ENCODE measurements at regions not wholly inside any gene's neighbourhood (a gene's known extent, or its start where the extent isn't known, plus 50 kb on each side); places are given as distances from the start of the nearest gene placed in this dataset.
A peak's percentile ranks its signal among the peaks of the same experiment; 100 is the strongest.

- TF ChIP-seq CTCF (IDR thresholded peaks at IDR 0.05), result no peak
- Histone ChIP-seq H3K36me3 (ENCODE audit: control insufficient read depth, insufficient read depth, low read length) (no peaks in the 10 kb centered on the region), H3K27ac (no peak overlapping the region)
Observed at GRCh38 chr2:217706095-217706494, 296.7 kb downstream of the TNS1 start.

GRCh38 chr2:217705461-217705860 is 297.3 kb downstream of the TNS1 start:
- no peaks in the 10 kb centered on the region for H3K36me3 ChIP-seq (ENCODE audit: control insufficient read depth, insufficient read depth, low read length)
- H3K27me3 ChIP-seq (ENCODE audit: control insufficient read depth, insufficient read depth, low read length), result no peaks in the 10 kb centered on the region
- H3K4me3 ChIP-seq (ENCODE audit: low read depth, low read length), result no peak overlapping the region
- no peak overlapping the region for H2AFZ ChIP-seq
- no peak for TF ChIP-seq CTCF (IDR thresholded peaks at IDR 0.05)
- no peak overlapping the region for H3K27ac ChIP-seq
- no peaks in the 10 kb centered on the region for H3K9me3 ChIP-seq (ENCODE audit: control insufficient read depth, low read length)
- H3K9ac ChIP-seq, result no peak overlapping the region
- peaks cover 2% of the 10 kb centered on the region for H3K79me2 ChIP-seq
- H3K4me1 ChIP-seq, result peaks cover 39% of the 10 kb centered on the region
- no peak overlapping the region for H3K4me2 ChIP-seq (ENCODE audit: low read length)

More at GRCh38 chr2:217706095-217706494, 296.7 kb downstream of the TNS1 start:
- Histone ChIP-seq H2AFZ (no peak overlapping the region), H3K27me3 (ENCODE audit: control insufficient read depth, insufficient read depth, low read length) (no peaks in the 10 kb centered on the region), H3K4me1 (peaks cover 42% of the 10 kb centered on the region), H3K9me3 (ENCODE audit: control insufficient read depth, low read length) (no peaks in the 10 kb centered on the region), H3K4me3 (ENCODE audit: low read depth, low read length) (no peak overlapping the region), H3K79me2 (no peaks in the 10 kb centered on the region), H3K9ac (no peak overlapping the region), H3K4me2 (ENCODE audit: low read length) (no peak overlapping the region)

DNA sequence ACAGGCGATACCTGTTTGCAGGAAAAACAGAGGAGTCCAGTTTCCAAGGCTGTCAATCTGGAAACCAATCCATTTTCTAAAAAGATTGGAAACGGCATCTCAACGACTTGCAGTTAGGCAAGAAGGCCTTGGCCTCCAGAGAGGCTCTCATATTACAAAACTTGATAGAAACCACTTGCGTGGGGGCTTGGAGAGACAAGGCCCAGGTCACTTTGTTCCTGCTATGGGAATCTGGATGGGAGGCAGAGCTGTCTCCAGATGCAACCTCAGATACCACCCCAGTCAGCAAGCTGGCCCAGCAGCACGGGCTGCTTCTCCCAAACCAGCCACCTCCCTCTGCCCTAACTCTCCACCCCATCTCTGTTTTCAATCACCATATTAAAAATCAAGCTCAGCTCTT is 298.8 kb downstream of the TNS1 start:
- Histone ChIP-seq H3K79me2 (peaks cover 7% of the 10 kb centered on the region), H2AFZ (peak overlapping the region; percentile 18), H3K9ac (no peak overlapping the region), H3K36me3 (ENCODE audit: control insufficient read depth, insufficient read depth, low read length) (no peaks in the 10 kb centered on the region), H3K4me3 (ENCODE audit: low read depth, low read length) (no peak overlapping the region), H3K4me2 (ENCODE audit: low read length) (no peak overlapping the region), H3K27ac (peak overlapping the region; percentile 74), H3K27me3 (ENCODE audit: control insufficient read depth, insufficient read depth, low read length) (no peaks in the 10 kb centered on the region), H3K9me3 (ENCODE audit: control insufficient read depth, low read length) (no peaks in the 10 kb centered on the region), H3K4me1 (peaks cover 28% of the 10 kb centered on the region)
- TF ChIP-seq CTCF (IDR thresholded peaks at IDR 0.05), result no peak

DNA sequence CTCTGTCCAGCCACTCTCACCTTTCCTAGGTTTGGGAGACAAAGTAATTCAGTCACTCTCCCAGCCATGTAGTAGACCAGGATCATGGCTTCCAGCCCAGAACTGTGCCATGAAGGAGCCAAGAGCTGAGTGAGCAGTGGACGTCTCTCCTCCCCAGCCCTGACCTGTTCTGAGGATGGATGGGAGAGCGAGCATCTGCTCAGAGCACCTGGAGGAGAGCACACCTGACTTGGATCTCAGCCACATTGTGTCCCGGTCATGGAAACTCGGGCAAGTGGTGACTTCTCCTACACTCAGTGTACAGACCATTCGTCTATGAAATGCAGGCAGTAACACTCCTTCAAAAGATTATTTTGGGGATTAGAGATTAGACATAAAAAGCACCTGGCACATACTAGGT is 299.7 kb downstream of the TNS1 start:
- Histone ChIP-seq H3K9me3 (ENCODE audit: control insufficient read depth, low read length) (no peaks in the 10 kb centered on the region), H3K27ac (peak overlapping the region; percentile 74), H3K9ac (no peak overlapping the region), H3K4me3 (ENCODE audit: low read depth, low read length) (no peak overlapping the region), H3K27me3 (ENCODE audit: control insufficient read depth, insufficient read depth, low read length) (no peaks in the 10 kb centered on the region), H3K4me2 (ENCODE audit: low read length) (no peak overlapping the region), H3K4me1 (peaks cover 28% of the 10 kb centered on the region), H2AFZ (no peak overlapping the region), H3K79me2 (peaks cover 12% of the 10 kb centered on the region), H3K36me3 (ENCODE audit: control insufficient read depth, insufficient read depth, low read length) (no peaks in the 10 kb centered on the region)
- TF ChIP-seq CTCF (IDR thresholded peaks at IDR 0.05), result no peak

DNA sequence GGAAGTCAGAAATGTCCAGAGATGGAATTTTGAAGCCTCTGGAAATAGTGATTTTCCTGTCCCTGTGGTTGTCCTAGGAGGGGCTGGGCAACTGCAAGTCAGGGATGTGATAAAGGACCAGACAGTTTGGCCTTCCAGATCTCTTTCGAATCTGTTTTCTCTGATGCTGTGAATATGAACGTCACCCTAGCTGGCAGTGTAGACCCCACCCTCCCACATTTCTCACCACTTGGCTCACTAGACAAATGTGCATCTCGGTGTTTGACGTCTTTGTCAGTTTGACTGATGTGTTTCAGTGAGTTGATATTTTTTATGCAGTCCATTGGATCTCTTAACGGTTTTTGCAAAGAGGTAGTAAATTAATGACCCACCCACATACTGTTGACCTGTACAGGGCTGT is 301.2 kb downstream of the TNS1 start:
- no peak overlapping the region for H3K9ac ChIP-seq
- H3K4me1 ChIP-seq, result peaks cover 22% of the 10 kb centered on the region
- no peak overlapping the region for H2AFZ ChIP-seq
- H3K79me2 ChIP-seq, result peaks cover 14% of the 10 kb centered on the region
- H3K4me2 ChIP-seq (ENCODE audit: low read length), result no peak overlapping the region
- no peaks in the 10 kb centered on the region for H3K27me3 ChIP-seq (ENCODE audit: control insufficient read depth, insufficient read depth, low read length)
- no peaks in the 10 kb centered on the region for H3K36me3 ChIP-seq (ENCODE audit: control insufficient read depth, insufficient read depth, low read length)
- no peak for TF ChIP-seq CTCF (IDR thresholded peaks at IDR 0.05)
- no peak overlapping the region for H3K4me3 ChIP-seq (ENCODE audit: low read depth, low read length)
- H3K27ac ChIP-seq, result no peak overlapping the region
- no peaks in the 10 kb centered on the region for H3K9me3 ChIP-seq (ENCODE audit: control insufficient read depth, low read length)
